ENCODE measurements at regions not wholly inside any gene's neighbourhood (a gene's known extent, or its start where the extent isn't known, plus 50 kb on each side); places are given as distances from the start of the nearest gene placed in this dataset.

- H3K27me3 ChIP-seq, result no peaks in the 10 kb centered on the region
- H3K36me3 ChIP-seq, result no peaks in the 10 kb centered on the region
- H3K4me3 ChIP-seq, result no peak overlapping the region
- TF ChIP-seq POLR2A (IDR thresholded peaks at IDR 0.05), result no peak
- TF ChIP-seq, protein P1, sequence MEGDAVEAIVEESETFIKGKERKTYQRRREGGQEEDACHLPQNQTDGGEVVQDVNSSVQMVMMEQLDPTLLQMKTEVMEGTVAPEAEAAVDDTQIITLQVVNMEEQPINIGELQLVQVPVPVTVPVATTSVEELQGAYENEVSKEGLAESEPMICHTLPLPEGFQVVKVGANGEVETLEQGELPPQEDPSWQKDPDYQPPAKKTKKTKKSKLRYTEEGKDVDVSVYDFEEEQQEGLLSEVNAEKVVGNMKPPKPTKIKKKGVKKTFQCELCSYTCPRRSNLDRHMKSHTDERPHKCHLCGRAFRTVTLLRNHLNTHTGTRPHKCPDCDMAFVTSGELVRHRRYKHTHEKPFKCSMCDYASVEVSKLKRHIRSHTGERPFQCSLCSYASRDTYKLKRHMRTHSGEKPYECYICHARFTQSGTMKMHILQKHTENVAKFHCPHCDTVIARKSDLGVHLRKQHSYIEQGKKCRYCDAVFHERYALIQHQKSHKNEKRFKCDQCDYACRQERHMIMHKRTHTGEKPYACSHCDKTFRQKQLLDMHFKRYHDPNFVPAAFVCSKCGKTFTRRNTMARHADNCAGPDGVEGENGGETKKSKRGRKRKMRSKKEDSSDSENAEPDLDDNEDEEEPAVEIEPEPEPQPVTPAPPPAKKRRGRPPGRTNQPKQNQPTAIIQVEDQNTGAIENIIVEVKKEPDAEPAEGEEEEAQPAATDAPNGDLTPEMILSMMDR (IDR thresholded peaks at IDR 0.05), result no peak
- no peak for TF ChIP-seq EP300 (IDR thresholded peaks at IDR 0.05)
- intact Hi-C loops (cut with DNase I), result no loop called here
- peak in 1 of 5 donors; percentile 26 for DNase-seq
- H3K9me3 ChIP-seq, result no peaks in the 10 kb centered on the region
- H3K27ac ChIP-seq, result no peak overlapping the region
- 92 to 94% (median 94%) methylated on average over 7 of the region's 7 CpGs for WGBS, 3 donors
- H3K4me1 ChIP-seq (ENCODE audit: insufficient read depth), result no peaks in the 10 kb centered on the region
Measured at GRCh38 chr3:14278265-14278798, 99.7 kb downstream of the LSM3 start.

DNA sequence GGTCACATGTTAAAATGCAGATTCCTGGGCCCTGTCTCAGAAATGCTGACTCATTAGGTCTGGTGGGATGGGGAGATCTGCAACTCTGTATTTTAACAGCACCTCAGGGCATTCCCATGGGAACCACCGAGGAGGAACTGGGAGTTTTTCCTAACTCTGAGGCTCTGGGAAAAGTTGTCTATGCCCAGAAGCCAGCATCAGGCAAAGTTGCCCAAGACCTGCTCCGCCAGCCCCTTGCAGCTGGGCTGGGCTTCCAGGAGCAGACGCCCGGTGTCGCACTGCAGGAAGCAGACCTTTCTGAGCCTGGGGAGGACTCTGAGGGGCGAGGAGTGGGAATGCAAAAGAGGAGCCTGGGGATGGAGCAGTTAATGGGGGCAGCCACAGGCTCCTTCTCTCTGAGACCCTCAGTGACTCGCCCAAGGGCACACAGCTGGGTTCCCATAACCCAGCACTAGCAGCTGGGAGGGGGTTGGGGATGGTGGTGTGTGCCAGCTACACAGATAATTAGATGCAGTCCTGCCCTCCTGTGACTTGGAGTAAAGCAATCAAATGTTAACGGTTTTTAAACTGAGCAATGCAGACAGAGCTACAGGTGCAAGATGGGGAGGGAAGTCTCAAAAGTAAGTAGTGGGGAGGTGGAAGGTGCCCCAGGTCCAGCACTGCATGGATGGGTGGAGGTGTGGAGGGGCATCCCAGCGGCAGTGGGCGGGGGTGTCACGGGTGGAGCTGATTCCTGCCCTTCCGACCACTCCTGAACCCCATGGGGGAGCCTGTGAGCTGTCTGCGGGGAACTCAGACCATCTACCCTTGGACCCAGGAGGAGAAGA is 100.4 kb downstream of the LSM3 start:
- whole genome bisulfite sequencing, 3 donors, result 57 to 63% (median 62%) methylated on average over 13 of the region's 13 CpGs
- DNase-seq, result peak in 1 of 5 donors; percentile 25
- H3K27me3 ChIP-seq, result no peaks in the 10 kb centered on the region
- H3K4me1 ChIP-seq (ENCODE audit: insufficient read depth), result no peaks in the 10 kb centered on the region
- H3K9me3 ChIP-seq, result no peaks in the 10 kb centered on the region
- H3K4me3 ChIP-seq, result no peak overlapping the region
- intact Hi-C loops (cut with DNase I), result no loop called here
- no peak for TF ChIP-seq EP300 (IDR thresholded peaks at IDR 0.05)
- TF ChIP-seq POLR2A (IDR thresholded peaks at IDR 0.05), result no peak
- TF ChIP-seq, protein P1 (IDR thresholded peaks at IDR 0.05), result no peak
- H3K36me3 ChIP-seq, result no peaks in the 10 kb centered on the region
- H3K27ac ChIP-seq, result no peak overlapping the region

DNA sequence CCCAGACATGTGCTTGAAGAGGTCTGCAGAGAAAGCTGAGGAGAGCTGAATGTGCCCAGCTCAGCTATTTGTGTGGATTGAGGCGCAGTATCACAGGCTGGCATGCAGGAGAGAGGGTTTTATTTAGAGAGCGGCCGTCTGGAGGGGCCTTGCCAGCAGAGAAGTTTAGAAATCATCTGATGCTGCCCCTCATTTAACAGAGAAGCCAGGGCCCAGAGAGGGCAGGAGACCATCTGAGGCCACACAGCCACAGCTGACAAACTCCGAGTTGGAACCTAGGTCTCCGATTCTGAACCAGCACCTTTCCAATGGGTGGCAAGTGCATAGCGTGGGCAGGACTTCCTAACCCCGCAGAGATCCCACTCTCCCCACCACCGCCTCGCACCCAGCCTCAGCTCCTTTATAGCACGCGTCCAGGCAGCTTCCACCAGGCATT is 101.0 kb downstream of the LSM3 start:
- Histone ChIP-seq H3K4me1 (ENCODE audit: insufficient read depth) (no peaks in the 10 kb centered on the region), H3K9me3 (no peaks in the 10 kb centered on the region), H3K36me3 (no peaks in the 10 kb centered on the region), H3K27me3 (no peaks in the 10 kb centered on the region), H3K4me3 (no peak overlapping the region), H3K27ac (no peak overlapping the region)
- 81 to 84% (median 82%) methylated on average over 11 of the region's 11 CpGs for WGBS, 3 donors
- TF ChIP-seq EP300 (IDR thresholded peaks at IDR 0.05), result no peak
- peak in 1 of 5 donors; percentile 21 for DNase-seq
- intact Hi-C loops (cut with DNase I), result no loop called here

- H3K4me3 ChIP-seq, result no peak overlapping the region
- H3K27me3 ChIP-seq, result no peaks in the 10 kb centered on the region
- 51 to 57% (median 54%) methylated on average over 2 of the region's 2 CpGs for WGBS, 3 donors
- peak in 1 of 5 donors; percentile 10 for DNase-seq
- no peaks in the 10 kb centered on the region for H3K36me3 ChIP-seq
- TF ChIP-seq EP300 (IDR thresholded peaks at IDR 0.05) (no peak), POLR2A (IDR thresholded peaks at IDR 0.05) (no peak)
- TF ChIP-seq, protein P1 (IDR thresholded peaks at IDR 0.05), result no peak
- H3K4me1 ChIP-seq (ENCODE audit: insufficient read depth), result no peaks in the 10 kb centered on the region
- H3K9me3 ChIP-seq, result no peaks in the 10 kb centered on the region
- intact Hi-C loops (cut with DNase I), result no loop called here
- H3K27ac ChIP-seq, result no peak overlapping the region
Measured at GRCh38 chr3:14280326-14280725, 101.7 kb downstream of the LSM3 start.

GRCh38 chr3:14281053-14281452 is 102.4 kb downstream of the LSM3 start:
- no peak for DNase-seq
- intact Hi-C loops (cut with DNase I), result no loop called here
- 76 to 83% (median 78%) methylated on average over 3 of the region's 3 CpGs for WGBS, 3 donors

More at GRCh38 chr3:14281053-14281452, 102.4 kb downstream of the LSM3 start:
- Histone ChIP-seq H3K27me3 (no peaks in the 10 kb centered on the region), H3K4me1 (ENCODE audit: insufficient read depth) (no peaks in the 10 kb centered on the region), H3K27ac (no peak overlapping the region), H3K36me3 (no peaks in the 10 kb centered on the region), H3K9me3 (no peaks in the 10 kb centered on the region), H3K4me3 (no peak overlapping the region)
- TF ChIP-seq POLR2A (IDR thresholded peaks at IDR 0.05) (no peak), EP300 (IDR thresholded peaks at IDR 0.05) (no peak)
- TF ChIP-seq, protein P1 (IDR thresholded peaks at IDR 0.05), result no peak

Data from ovary (tissue), 7 donors.